Vagina (tissue), 2 donors: ENCODE measurements at regions not wholly inside any gene's neighbourhood (a gene's known extent, or its start where the extent isn't known, plus 50 kb on each side); places are given as distances from the start of the nearest gene placed in this dataset.

Source experiments
- CTCF ChIP-seq, 3 experiments: fragments of 450-650 bp in 2 of 3; fragments of 200-600 bp in 1 of 3; sonication (generic) in 1 of 3; IDR thresholded peaks; one replicate each; pipeline ENCODE4 v1.5.1; 2017 to 2019; ENCODE audit warnings: antibody characterized with exemption in 3 of 3, mild to moderate bottlenecking in 2 of 3, moderate library complexity in 2 of 3
- POLR2A ChIP-seq, 2 donors: fragments of 450-650 bp; IDR thresholded peaks; one replicate each; pipeline ENCODE4 v1.6.1; 2017; ENCODE audit warnings: antibody characterized with exemption in 2 of 2, mild to moderate bottlenecking in 2 of 2, moderate library complexity in 2 of 2
- POLR2AphosphoS5 ChIP-seq, 2 donors: sonication (generic); formaldehyde crosslinking; IDR thresholded peaks; one replicate each; pipeline ENCODE4 v1.9.0; 2017; ENCODE audit warnings: antibody characterized with exemption in 2 of 2, mild to moderate bottlenecking in 2 of 2, low read depth in 1 of 2; ENCODE audit not compliant: insufficient read depth in 1 of 2

- TF ChIP-seq CTCF (IDR thresholded peaks at IDR 0.05), result no peak
- no peak for TF ChIP-seq POLR2A (IDR thresholded peaks at IDR 0.05)
- TF ChIP-seq POLR2AphosphoS5 (IDR thresholded peaks at IDR 0.05; ENCODE audit: insufficient read depth in 1 of 2, low read depth in 1 of 2), result no peak
Measured at GRCh38 chr3:154690413-154690812, 260.4 kb upstream of the GPR149 start.
